Endothelial cell of umbilical vein (primary cell): ENCODE measurements at regions not wholly inside any gene's neighbourhood (a gene's known extent, or its start where the extent isn't known, plus 50 kb on each side); places are given as distances from the start of the nearest gene placed in this dataset.

ENCODE experiments used
- BruUV-seq: library from RNA; stranded (reverse); fragments of 400-500 nt; replicated peaks from 2 replicates; lab custom pipeline; 2021; lab: Mats Ljungman, UMichigan
- CTCF ChIA-PET: fragments of 300-600, 350-600 bp; sonication (Branson Sonifier 250); formaldehyde crosslinking; loops from one replicate; lab custom pipeline; 2021; ENCODE audit warnings: antibody characterized with exemption, inconsistent platforms; lab: Charles Lee
- POLR2A ChIA-PET: fragments of 300-600, 350-600 bp; sonication (Branson Sonifier 250); formaldehyde crosslinking; loops from one replicate; lab custom pipeline; 2021; ENCODE audit warnings: antibody characterized with exemption, inconsistent platforms; lab: Charles Lee
- DNase-seq: peaks from one replicate; pipeline ENCODE4 v3.0.0-alpha.2; 2011; ENCODE audit warnings: low read depth, low spot score
- FAIRE-seq: peaks from 2 replicates; lab custom pipeline; 2011; peaks lifted over from hg19 to GRCh38; lab: Jason Lieb, UNC
- H2AFZ ChIP-seq: 2 replicates; pipeline ENCODE4 v1.6.0; 2012; ENCODE audit warnings: low read depth, low read length, control low read depth, inconsistent platforms
- H3K27ac ChIP-seq: 2 replicates; pipeline ENCODE4 v1.5.1; 2011; ENCODE audit warnings: low read depth, mild to moderate bottlenecking, control low read depth, low read length, moderate library complexity; ENCODE audit not compliant: insufficient read depth
- H3K27me3 ChIP-seq, 2 experiments: 2 replicates each; pipeline versions ENCODE4 v1.6.0 to v1.6.1; 2011; ENCODE audit warnings: low read length in 2 of 2, mixed read lengths in 1 of 2; ENCODE audit not compliant: control insufficient read depth in 2 of 2, insufficient read depth in 2 of 2
- H3K36me3 ChIP-seq, 2 experiments: 2 replicates in 1 of 2; 3 replicates in 1 of 2; pipeline ENCODE4 v1.5.1; 2011; ENCODE audit warnings: low read length in 2 of 2, mild to moderate bottlenecking in 1 of 2, moderate library complexity in 1 of 2; ENCODE audit not compliant: control insufficient read depth in 2 of 2, insufficient read depth in 2 of 2; ENCODE audit errors: extremely low read depth in 1 of 2
- H3K4me1 ChIP-seq: 3 replicates; pipeline ENCODE4 v1.5.1; 2011; ENCODE audit warnings: mild to moderate bottlenecking, low read length; ENCODE audit not compliant: control insufficient read depth, insufficient read depth; ENCODE audit errors: extremely low read depth
- H3K4me2 ChIP-seq: 2 replicates; pipeline ENCODE4 v1.6.1; 2011; ENCODE audit warnings: low read length, control low read depth, mixed read lengths; ENCODE audit not compliant: insufficient read depth
- H3K4me3 ChIP-seq, 3 experiments: fragments of 200-600 bp in 1 of 3; sonication (generic), shearing (Covaris generic) in 1 of 3; replicated peaks in 1 of 3; 2 replicates each; pipeline ENCODE4 v1.5.1; 2011 to 2016; ENCODE audit warnings: control low read depth in 3 of 3, low read length in 3 of 3, mild to moderate bottlenecking in 2 of 3, inconsistent platforms in 1 of 3, low read depth in 1 of 3, moderate library complexity in 1 of 3; ENCODE audit not compliant: insufficient read depth in 1 of 3
- H3K79me2 ChIP-seq: 2 replicates; pipeline ENCODE4 v1.6.0; 2012; ENCODE audit warnings: low read length, inconsistent platforms; ENCODE audit not compliant: control insufficient read depth, insufficient read depth
- H3K9ac ChIP-seq: replicated peaks from 2 replicates; pipeline ENCODE3; 2011; ENCODE audit warnings: low read length, control low read depth; ENCODE audit not compliant: insufficient read depth; ENCODE audit errors: extremely low read depth
- H3K9me1 ChIP-seq: replicated peaks from 3 replicates; pipeline ENCODE4 v1.6.0; 2011; ENCODE audit warnings: mild to moderate bottlenecking, low read length; ENCODE audit not compliant: control insufficient read depth, insufficient read depth; ENCODE audit errors: extremely low read depth
- H3K9me3 ChIP-seq: replicated peaks from 2 replicates; pipeline ENCODE4 v1.5.1; 2012; ENCODE audit warnings: low read length, inconsistent platforms; ENCODE audit not compliant: control insufficient read depth, insufficient read depth
- H4K20me1 ChIP-seq: replicated peaks from 2 replicates; pipeline ENCODE3; 2011; ENCODE audit warnings: mild to moderate bottlenecking, low read length; ENCODE audit not compliant: control insufficient read depth, insufficient read depth; ENCODE audit errors: extremely low read depth
- CTCF ChIP-seq, 2 donors: IDR thresholded peaks; 1 replicate in 1 of 2; 2 replicates in 1 of 2; pipeline ENCODE4 v1.5.1; 2011; ENCODE audit warnings: low read length in 2 of 2, mild to moderate bottlenecking in 2 of 2, moderate library complexity in 2 of 2, control low read depth in 1 of 2, inconsistent platforms in 1 of 2, low read depth in 1 of 2; ENCODE audit not compliant: insufficient read depth in 1 of 2; ENCODE audit errors: extremely low read depth in 1 of 2
- EZH2 ChIP-seq: IDR thresholded peaks from 2 replicates; pipeline ENCODE4 v1.6.1; 2012; ENCODE audit warnings: borderline replicate concordance, low read depth, mild to moderate bottlenecking, moderate library complexity, low read length, inconsistent platforms; ENCODE audit not compliant: severe bottlenecking
- FOS ChIP-seq: IDR thresholded peaks from 2 replicates; pipeline ENCODE4 v1.6.1; 2011; ENCODE audit warnings: mild to moderate bottlenecking, low read length, moderate library complexity, borderline replicate concordance; ENCODE audit not compliant: insufficient read depth
- GATA2 ChIP-seq: IDR thresholded peaks from 2 replicates; pipeline ENCODE4 v1.7.0; 2011; ENCODE audit warnings: low read depth, mild to moderate bottlenecking, moderate library complexity, mixed read lengths, low read length; ENCODE audit not compliant: insufficient read length, insufficient read depth
- JUN ChIP-seq: IDR thresholded peaks from 2 replicates; pipeline ENCODE4 v1.6.1; 2011; ENCODE audit warnings: borderline replicate concordance, low read depth; ENCODE audit not compliant: insufficient read length, insufficient read depth
- MAX ChIP-seq: IDR thresholded peaks from 2 replicates; pipeline ENCODE4 v1.6.1; 2011; ENCODE audit not compliant: insufficient read depth, insufficient read length
- MYC ChIP-seq: IDR thresholded peaks from one replicate; pipeline ENCODE4 v1.6.1; 2011; ENCODE audit warnings: mild to moderate bottlenecking, low read depth, low read length
- POLR2A ChIP-seq: IDR thresholded peaks from 2 replicates; pipeline ENCODE4 v1.6.1; 2012; ENCODE audit warnings: low read depth, mild to moderate bottlenecking, control low read depth, low read length
- POLR2AphosphoS5 ChIP-seq: IDR thresholded peaks from 2 replicates; pipeline ENCODE4 v1.6.1; 2012; ENCODE audit warnings: low read depth, mild to moderate bottlenecking, control low read depth, low read length, moderate library complexity; ENCODE audit not compliant: insufficient read depth
- dilution Hi-C: fragments of 300-500 bp; cut with MboI; formaldehyde crosslinking; loops from one replicate; pipeline ENCODE4 v1.15.0; 2019; ENCODE audit warnings: low sequenced_read_pairs; ENCODE audit not compliant: extremely low pct_ligation_motif_present
- intact Hi-C: fragments of 100-400 bp; cut with micrococcal nuclease; formaldehyde crosslinking; loops from one replicate; pipeline ENCODE4 v1.10.0; 2022

DNA sequence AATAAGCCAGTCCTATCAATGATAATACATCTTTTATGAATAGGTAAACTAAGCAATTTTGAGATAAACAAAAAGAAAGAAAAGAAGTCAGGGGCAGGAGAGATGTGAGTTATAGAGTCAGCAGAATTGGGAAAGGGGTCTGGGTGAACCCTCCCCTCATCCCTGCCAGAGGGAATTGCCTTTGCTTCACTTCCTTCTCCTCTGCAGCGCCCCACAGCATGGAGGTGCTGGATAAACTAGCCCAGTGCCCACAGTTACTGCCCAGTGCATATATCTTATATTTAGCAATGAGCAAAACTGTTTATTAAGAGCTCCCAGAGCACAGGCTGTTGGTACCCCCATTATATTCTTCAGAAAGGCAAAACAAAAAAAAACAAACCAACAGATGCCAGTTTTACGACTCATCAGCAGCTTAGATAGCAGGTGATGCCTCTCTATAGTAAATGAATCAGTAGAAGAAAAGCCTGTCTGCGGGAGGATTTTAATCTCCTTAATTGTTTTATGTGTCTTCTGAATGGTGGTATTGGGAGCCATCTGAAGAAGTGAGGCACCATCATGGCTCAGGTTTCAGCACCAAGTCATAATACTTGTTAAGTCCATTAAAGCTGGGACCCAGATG, 419.2 kb downstream of the EPM2A start:
- Histone ChIP-seq H3K4me3 (no peak overlapping the region), H4K20me1 (no peaks in the 10 kb centered on the region), H3K36me3 (no peaks in the 10 kb centered on the region), H3K4me2 (no peak overlapping the region), H3K4me1 (no peaks in the 10 kb centered on the region), H3K79me2 (no peaks in the 10 kb centered on the region), H2AFZ (no peak overlapping the region), H3K27me3 (no peaks in the 10 kb centered on the region), H3K9me3 (no peaks in the 10 kb centered on the region), H3K27ac (no peak overlapping the region), H3K9ac (no peak overlapping the region), H3K9me1 (no peaks in the 10 kb centered on the region)
- dilution Hi-C loops (no loop called here), intact Hi-C loops (no loop called here)
- POLR2A ChIA-PET: no interaction called here
- no peak for TF ChIP-seq EZH2
- no peak for TF ChIP-seq FOS
- TF ChIP-seq MYC: no peak
- no peak for TF ChIP-seq JUN
- no peak for TF ChIP-seq POLR2A
- TF ChIP-seq GATA2: no peak
- TF ChIP-seq MAX: no peak
- TF ChIP-seq CTCF (IDR thresholded peaks at IDR 0.05; ENCODE audit: extremely low read depth in 1 of 2, insufficient read depth in 1 of 2, low read depth in 1 of 2, low read length in 2 of 2): no peak
- TF ChIP-seq POLR2AphosphoS5: no peak
- DNase-seq (no peak), FAIRE-seq (no peak)
- CTCF ChIA-PET: no interaction called here
- BruUV-seq: no TSS peak
